Erythroblast (primary cell): ENCODE measurements at regions not wholly inside any gene's neighbourhood (a gene's known extent, or its start where the extent isn't known, plus 50 kb on each side); places are given as distances from the start of the nearest gene placed in this dataset.

Source experiments
- GATA1 ChIP-seq: IDR thresholded peaks from 2 replicates; pipeline ENCODE4 v1.6.1; 2011; ENCODE audit warnings: low read depth, mild to moderate bottlenecking, control low read depth, low read length, moderate library complexity
- POLR2A ChIP-seq: IDR thresholded peaks from 2 replicates; pipeline ENCODE4 v1.6.1; 2011; ENCODE audit warnings: mild to moderate bottlenecking, low read length

DNA sequence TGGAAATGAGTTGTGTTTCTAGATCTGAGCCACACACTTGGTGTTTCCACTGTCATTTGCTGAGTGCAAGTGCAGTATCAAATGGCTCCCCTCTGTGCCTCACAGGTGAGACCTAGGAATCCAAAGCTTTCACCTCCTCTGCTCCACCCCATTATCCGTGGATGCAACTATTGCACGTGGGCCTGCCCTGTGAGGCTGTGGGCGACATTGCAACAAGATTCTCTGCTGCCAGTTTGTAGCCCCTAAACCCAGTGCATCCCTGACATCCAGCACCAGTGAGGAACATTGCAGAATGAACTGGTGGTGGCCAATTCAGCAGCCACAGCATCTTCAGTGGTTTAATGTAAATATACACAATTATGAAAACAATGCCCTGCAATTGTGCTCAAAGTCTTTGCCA, 115.0 kb upstream of the FOXA2 start:
- TF ChIP-seq POLR2A (no peak), GATA1 (no peak)
